Hindlimb muscle (tissue), 1 donor: ENCODE measurements at regions not wholly inside any gene's neighbourhood (a gene's known extent, or its start where the extent isn't known, plus 50 kb on each side); places are given as distances from the start of the nearest gene placed in this dataset.

Experiments
- DNase-seq: peaks from one replicate; pipeline ENCODE4 v3.0.0-alpha.2; 2013

DNA sequence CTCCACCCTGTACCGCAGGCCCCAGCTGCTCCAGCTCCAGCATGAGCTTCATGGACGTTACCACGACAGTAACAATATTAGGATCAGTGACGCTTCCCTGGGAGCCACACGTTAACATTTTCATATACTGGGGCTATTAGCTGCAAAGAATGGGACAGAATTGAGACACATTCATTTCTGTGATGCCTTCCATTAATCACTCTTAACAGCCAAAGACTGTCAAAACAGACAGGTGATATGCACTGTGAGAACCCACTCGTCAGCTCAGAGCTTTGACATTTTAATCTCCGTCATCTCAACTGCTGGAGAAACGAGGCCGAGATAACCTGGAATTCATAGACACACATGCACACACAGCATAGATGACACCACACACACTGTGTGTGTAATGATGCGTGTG is 408.4 kb upstream of the SHH start:
- DNase-seq: no peak

DNA sequence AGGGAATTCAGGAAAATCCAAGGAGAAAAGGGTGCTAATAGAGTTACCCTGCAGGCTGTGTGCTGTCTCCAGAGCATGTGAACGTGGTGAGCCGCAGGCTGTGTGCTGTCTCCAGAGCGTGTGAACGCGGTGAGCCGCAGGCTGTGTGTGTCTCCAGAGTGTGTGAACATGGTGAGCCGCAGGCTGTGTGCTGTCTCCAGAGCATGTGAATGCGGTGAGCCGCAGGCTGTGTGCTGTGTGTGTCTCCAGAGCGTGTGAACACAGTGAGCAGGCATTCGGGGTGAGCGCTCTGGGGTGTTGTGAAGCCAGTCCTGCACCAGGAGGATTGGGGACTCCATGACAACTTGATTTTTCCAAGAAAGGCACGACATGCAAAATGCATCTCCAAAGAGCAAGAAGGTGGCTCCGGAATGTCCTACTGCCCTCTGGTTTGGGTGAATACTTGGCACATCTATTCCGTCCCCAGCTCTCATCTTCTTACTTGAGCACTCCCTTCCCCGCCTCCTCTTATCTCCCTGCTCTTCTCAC is 407.9 kb upstream of the SHH start:
- DNase-seq: no peak

DNA sequence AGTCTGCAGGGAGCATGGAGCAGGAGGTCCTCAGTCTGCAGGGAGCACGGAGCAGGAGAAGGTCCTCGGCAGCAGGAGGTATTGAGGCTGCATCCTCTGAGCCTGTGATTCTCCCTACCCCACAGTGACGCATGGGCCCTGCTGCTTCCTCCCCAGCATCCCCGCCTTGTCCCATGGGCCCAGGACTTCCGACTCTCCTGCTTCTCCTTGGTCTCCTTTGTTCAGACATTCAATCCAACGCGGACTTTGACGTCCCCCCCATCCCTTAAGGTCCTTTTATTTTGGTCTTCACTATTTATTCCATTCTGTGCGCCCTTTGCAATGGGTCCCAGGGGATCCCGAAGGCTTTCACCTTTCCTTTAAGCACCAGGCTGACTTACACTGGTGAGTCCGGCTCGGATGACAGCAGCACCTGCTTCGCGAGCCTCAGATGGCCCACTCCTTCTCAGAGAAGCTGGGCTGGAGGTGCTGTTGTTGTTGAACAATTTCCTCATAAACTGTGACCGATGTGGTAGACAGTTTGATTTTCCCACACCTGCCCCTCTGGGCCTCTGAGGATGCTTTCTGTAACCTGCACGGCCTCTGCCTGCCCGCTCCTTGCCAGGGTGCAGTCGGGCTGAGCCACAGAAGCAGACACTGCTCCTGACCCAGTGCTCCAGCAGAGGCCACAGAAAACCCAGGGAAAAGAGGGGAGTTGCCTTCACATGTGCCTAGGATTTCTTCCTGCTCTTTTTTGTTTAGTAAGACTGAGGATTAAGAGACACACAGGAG is 407.2 kb upstream of the SHH start:
- no peak for DNase-seq

DNA sequence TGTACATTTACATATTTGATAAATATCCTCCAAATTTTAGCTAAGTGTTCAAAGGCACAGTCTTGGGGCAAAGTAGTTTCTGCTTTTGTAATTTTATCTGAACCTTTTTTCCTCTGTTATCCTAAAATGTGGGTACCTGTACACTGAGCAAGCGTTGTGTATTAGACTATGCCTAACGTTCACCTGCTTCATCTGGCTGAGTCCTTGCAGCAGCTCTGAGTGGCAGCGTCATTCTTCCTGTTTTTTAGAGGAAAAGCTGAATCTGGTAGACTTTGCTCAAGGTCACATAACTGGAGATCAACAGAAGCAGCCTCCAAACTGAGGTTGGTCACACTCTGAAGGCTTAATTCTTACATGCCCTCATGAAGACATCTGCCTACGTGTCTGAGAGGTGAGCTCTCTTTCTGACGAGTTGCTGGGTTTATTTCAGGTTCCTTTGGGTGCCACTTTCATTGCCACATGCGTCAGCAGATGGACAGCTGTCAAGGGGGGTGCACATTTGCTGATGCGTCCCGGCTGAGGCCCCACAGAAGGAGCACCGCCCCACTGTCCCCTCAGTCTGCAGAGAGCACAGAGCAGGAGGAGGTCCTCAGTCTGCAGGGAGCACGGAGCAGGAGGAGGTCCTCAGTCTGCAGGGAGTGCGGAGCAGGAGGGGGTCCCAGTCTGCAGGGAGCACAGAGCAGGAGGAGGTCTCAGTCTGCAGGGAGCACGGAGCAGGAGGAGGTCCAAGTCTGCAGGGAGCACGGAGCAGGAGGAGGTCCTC is 406.5 kb upstream of the SHH start:
- no peak for DNase-seq

DNA sequence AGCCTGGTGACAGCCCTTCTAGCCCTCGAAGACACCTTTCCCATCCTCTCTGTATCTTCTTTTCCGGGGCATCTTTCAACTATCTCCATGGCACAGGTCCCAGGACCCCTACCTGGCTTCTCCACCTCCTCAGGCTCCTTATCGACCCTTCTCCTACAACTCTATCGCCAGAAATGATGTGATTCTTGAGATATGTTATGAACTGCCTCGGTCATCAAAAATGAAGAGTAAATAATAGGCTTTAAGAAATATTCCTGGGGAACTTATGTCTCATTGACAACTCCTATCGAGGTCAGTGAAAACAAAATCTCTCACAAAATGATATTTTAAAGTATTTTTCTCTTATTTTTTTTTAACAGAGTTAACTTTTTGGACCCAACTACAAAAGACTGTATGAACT is 405.5 kb upstream of the SHH start:
- DNase-seq: no peak

DNA sequence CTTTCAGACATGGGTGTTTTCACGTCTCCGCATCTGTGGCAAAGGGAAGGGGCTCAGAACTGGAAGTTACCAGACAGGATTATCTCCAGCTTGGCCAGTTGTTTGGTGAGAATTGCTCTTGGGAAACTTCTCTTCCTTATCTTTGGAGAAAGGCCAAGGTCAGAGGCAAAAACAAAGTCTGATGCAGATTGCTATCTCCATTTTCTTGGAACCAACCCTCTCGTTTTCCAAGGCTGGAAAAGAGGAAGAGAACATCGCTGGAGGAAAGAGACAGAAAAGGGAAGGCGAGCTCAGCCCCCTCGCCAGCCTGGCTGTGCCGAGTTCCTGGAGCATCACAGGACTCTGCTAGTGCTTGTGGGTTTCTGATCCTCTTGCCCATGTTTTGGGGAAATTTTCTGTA is 396.8 kb upstream of the SHH start:
- DNase-seq: no peak

DNA sequence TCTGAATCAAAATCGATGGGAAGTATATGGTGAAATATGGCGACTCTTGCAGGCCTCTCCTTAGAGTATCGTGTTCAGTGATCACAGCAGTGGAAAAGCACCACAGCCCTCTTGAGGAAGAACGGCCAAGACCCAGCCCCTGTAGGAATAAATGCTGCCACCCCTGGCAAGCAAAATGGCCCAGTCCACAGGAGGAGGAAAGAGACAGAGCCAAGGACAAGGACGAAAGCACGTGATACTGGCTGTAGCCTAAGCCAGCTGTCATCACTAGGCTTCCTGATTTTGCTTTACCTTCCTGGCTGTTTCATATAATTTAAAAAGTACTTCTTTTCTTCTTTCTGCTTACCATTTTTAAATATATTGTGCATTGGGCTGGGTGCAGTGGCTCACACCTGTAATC is 395.0 kb upstream of the SHH start:
- DNase-seq: no peak

DNA sequence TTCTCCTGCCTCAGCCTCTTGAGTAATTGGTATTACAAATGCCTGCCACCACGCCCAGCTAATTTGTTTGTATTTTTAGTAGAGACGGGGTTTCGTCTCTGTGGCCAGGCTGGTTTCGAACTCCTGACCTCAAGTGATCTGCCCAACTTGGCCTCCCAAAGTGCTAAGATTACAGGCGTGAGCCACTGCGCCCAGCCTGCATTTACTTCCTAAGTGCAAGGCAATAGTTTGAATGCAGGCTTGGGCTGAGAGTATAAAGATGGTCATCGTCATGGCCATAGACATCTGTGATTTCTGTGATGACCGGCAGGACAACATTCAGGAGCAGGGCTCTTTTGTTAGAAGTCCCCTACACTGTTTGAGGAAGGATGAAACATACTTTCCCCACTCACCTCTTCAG is 393.9 kb upstream of the SHH start:
- no peak for DNase-seq

DNA sequence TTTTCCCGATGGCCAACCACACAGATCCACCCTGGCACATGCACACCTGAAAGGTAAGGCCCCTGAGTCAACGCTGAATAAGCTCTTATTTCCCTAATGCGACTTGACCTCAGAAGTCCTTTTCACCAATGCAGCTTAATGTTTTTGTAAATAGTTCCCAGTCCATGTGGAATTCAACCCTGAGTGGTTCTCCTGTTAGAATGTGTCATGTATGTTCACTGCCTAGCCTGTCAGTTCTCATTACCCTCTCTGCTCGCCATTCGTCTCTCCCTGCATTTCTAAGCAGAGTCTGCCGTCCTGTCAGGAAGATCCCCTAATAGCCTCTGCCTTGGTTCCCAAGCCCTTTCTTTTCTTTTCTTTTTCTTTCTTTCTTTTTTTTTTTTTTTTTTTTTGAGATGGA is 392.6 kb upstream of the SHH start:
- no peak for DNase-seq

DNA sequence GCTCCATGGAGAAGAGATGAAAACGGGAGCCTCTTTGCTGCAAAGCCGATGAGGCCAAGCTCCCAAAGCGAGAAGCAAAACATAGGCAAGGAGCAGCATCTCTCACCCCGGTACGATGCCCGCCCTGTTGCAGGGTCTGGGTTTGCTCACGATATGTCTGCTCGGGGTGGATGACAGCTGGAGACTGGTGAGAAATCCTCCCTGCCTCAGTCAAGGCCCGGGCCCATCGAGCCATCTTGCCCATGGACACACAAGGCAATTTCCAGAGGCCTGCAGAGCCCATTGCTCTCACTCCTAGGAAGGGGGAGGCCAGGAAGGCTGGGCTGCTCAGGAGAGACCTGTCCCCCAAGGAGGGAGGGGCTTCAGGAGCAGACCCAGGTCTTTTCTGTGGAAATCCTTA is 391.7 kb upstream of the SHH start:
- no peak for DNase-seq

DNA sequence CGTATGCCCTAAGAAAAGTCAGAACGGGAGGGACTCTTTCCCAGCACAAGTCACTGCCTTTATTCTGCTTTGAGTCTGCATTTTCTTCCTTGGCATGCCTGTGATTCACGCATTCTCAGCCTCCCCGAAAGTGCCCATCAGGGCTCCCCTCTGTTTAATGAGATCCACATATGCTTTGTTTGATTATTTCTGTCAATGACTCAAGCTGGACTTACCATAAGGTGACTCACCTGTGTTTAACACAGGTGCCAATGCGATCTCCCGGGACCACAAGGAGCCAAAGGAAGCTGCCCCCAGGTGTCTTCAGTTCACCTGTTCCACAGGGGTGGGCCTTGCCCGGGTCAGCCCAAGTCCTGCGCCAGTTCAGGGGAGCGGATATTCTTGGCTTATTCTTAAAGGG is 386.0 kb upstream of the SHH start:
- DNase-seq: no peak

DNA sequence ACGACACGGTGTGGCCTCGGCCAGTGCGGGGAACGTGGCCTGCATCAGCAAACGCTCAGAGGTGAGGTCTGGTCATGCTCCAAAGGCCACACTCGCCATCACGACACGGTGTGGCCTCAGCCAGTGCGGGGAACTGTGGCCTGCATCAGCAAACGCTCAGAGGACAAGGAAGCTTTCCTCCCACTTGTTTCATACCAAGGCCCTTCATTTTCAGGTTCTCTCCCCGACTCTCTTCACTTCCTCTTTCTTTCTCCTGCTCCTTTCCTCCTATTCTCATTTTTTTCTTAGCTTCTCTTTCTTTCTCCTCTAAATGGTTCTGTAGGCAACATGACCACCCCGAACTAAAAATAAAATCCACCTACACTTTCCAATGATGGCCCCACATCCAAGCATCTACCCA is 384.4 kb upstream of the SHH start:
- DNase-seq: no peak

DNA sequence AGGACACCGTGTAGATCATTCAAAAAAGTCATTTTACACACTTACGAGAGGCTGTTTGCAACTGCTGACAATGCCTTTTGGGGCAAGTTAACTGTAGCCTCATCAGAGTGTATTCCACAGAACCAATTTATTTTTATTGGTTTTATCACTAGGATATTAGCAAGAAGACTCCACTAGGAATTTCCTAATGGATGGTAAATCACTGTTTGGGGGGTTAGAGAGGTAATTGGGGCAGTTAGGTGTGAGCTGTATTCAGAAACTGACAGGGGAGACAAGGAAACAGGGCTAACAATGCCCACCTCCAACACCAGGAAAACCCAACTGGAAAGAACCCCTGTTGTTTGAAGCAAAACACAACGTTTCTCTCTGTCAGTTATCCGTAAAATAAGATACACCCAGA is 383.0 kb upstream of the SHH start:
- DNase-seq: no peak

DNA sequence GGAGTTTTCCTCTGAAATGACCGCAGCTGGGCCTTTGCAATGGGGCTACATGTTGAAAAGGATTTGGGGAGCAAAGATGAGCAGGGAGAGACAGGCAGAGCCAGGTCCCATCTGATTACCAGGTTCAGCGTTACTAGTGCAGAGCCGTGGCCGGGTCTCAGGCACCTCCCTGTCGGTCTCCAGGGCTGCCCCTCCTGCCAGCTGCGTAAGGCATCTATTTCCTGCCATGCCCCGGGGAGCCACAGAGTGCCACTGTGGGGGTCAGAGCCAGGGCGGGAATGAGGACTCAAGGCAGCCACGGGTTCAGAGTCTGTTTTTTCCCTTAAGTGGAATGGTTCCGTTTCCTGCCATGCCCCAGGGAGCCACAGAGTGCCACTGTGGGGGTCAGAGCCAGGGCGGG is 382.6 kb upstream of the SHH start:
- DNase-seq: no peak

DNA sequence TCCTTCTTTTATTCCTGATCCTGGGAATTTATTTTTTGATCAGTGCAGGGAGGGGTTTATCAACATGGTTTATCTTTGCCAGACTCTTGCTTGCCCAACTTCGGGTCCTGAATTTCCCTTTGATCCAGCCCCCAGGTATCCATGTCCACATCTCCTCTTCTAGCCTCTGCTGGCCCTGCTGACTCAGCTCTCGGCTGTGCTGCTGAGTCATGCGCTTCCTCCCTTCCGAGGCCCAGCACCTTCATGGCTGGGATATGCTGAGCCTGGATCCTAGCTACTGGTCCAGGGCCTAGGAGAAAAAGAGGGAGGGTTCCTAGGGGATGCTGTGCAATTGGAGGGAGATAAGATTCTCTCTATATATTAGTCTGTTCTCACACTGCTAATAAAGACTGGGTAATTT is 380.7 kb upstream of the SHH start:
- DNase-seq: no peak

DNA sequence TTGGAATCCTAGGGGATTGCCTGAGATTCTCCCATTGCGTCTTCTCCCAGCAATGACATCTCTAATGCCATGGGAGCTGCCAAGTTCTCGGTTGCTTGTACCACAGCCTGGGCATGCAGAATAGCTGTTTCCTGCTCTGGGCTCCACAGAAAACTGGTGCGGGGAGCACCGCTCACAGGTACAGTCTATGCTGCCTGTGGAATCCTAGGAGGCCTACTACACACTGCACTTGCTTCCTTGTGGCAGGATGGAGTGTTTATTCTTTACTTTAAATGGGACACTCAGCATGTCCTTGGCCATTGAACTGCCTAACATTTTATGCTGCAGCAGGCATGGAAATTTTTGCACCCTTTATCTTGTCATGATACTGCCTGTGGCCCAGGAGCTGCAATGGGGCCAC is 378.8 kb upstream of the SHH start:
- no peak for DNase-seq

DNA sequence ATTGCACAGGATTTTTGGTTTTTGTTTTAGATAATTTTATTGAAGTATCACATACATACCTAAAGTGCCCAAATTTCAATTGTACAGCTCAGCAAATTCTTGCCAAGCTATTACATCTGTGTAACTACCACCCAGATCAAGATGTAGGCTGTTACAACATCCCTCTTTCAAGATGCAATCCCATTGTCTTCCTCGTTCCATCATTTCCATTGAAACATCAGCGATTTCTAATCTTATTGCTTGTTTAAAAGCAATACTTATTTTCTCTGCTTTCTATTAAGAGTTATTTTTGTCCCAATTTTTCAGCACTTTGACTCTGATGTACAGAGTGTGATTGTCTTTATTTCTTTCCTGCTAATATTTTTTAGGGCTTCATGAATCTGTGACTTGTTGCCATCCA is 372.8 kb upstream of the SHH start:
- DNase-seq: no peak

DNA sequence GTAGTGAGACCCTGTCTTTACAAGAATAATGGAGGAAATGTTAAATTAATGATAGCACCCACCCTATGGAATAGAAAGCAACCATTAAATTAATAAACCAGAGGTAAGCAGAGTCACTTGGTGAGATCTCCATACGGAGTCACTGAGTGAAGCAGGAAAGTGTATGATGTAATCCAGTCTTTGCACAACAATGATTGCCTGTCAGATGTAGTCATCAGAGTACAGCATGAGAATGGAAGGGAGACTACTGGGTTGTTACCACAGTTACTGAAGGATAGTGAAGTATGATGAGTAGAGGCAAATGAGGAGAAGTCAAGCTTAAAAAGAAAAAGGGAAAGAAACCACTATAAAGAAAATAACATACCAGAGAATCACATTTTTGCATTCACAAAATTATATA is 371.9 kb upstream of the SHH start:
- no peak for DNase-seq

DNA sequence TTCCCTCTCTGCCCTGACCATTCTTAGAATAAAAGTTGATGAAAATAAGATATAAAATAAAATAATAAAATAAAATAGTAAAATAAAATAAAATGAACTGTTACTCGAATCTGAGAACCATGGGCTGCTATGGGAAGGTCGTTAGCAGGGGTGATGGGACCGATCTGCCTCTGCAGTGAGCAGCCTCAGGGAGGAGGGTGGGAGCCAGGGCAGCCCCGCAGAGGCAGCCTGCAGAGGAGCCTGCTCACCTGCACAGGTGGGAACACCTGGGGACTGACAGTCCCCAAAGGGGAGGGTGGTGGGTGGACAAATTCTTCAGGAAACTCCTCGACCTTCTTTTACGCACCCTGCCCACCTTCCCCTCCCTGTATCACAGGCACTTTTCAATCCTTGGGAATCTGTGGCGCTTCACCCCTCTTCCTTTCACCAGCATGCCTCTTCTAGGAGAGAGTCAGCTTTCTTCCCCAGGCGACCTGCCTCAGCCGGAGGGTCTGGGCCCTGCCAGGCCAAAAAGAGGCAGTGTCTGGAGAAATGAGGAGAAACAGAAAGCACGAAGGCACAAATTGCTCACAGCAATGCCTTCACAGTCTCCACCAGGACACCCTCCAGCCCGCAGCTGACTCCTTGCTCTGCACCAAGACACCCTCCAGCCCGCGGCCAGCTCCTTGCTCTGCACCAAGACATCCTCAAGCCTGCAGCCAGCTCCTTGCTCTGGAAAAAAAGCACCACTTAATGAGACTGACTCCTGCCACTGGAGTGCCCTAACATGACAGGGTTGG is 368.4 kb upstream of the SHH start:
- no peak for DNase-seq

DNA sequence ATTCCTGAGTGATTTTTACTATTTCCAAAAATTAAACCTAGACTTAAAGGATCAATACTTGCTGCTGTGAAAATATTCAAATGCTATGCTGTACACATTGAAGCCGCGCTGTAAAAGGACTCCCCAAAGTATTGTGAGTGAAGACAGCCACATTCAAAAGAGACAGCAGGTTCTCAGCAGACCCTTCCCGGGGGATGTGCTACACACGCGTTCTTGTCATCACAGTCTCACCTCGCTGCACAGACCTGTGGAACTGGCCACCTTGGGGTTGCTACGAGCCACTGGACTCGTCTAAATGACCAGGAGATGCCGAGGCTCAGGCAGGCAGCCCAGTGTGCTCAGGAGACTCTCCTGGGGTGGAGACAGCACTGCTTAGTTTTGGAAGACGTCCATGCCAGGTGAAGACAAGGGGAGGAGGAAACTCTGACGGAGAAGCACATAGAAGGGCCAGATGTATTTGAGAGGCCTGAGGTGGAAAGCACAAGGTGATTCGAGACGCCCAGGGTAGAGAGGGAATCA is 367.7 kb upstream of the SHH start:
- no peak for DNase-seq

DNA sequence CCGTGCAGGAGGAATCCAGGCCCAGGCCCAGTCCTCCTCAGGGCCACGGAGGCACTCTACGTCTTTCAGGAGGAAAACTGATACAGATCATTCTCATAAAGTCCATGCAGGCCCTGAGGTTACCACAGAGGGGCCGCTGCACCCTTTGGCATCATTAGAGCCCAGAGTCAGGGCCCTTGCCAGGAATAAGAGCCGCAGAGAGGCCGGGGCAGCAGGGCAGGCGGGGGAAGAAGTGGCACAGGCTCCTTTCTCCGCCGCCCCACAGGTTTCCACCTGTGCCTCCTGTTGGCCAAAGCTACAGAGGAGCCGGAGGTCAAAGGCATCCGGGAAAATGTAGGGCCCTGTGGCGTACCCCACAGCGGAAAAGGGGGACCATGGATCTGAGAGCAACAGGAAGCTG is 366.6 kb upstream of the SHH start:
- DNase-seq: no peak

DNA sequence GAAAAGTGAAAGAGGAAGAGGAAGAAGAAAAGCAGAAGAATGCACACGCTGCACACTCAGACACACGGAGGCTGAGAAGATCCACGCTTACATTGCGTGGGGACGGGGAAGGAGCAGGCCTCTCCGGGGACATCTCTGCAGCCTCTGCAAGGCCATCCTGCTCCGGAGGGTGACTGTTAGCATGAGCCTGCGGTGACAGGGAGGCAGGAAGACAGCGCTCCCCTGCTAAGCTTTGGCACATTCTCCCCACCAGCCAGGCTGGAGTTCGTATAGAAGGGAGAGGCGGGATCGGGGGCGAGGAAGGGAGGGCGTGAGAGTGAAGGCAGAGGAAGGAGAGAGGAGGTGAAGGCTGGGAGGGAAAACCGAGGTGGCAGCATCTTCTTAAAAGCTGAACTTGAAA is 366.0 kb upstream of the SHH start:
- DNase-seq: no peak

DNA sequence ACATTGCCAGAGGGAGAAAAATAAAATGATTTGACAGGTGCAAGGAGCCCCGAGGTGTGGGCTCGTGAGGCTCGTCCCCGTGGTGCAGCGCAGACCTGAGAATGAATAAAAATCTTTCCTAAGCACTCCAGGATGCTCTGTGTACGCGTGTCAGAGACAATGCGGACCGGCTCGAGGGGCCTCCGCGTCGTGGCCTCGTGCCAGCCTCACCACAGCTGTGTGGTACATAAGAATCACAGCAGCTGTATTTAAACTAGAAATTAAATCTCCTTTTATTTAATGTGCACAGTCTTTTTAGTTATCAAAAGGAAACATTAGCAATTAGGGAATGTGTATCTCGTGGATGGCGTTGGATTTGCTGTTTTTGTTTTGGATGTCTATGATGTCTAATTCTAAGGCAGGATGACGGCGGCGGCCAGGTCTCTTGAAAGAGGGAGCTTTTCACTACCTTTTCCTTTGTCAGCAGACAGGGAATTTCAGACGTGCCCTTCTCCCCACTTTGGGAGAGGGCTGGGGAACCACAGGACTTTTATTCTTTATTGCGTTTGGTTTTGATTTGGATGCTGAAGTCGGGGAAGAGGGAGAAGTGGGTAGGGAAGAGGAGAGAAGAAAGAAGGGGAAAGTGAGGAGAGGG is 365.3 kb upstream of the SHH start:
- no peak for DNase-seq
